ACHN (cell line): ENCODE measurements at regions not wholly inside any gene's neighbourhood (a gene's known extent, or its start where the extent isn't known, plus 50 kb on each side); places are given as distances from the start of the nearest gene placed in this dataset.

Experiments
- DNase-seq: peaks from one replicate; pipeline ENCODE4 v3.0.0-alpha.2; 2015
- in situ Hi-C: cut with HindIII; loops from 2 replicates; pipeline ENCODE4 v1.10.0; 2017; ENCODE audit warnings: low sequenced_read_pairs, low pct_ligation_motif_present, low pct_unique_long_range_greater_than_20kb

DNA sequence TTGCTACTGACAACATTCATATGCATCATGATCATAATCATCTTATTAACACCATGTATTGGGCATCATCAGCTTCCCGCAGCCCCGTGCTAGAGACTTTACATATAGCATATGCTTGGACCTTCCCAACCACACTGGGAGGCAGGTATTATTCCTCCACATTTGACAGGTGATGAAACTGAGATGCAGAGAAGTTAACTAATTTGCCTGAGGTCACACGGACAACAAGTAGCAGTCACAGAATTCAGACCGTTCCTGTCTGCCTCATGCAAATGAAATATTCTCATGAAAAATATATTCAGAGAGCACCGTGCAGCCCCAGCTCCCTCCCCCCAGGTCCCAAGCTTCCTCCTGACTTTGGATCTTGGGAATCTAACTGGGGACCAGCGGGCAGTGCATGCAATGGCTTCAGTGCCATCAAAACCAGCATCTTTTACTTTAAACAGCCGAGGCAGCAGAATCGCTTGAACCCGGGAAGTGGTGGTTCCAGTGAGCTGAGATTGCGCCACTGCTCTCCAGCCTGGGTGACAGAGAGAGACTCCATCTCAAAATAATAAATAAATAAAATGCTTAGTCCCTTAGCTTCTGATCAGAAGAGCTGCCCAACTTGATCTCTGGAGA, 112.2 kb upstream of the GPR26 start:
- in situ Hi-C loops, result no loop called here
- DNase-seq, result no peak

DNA sequence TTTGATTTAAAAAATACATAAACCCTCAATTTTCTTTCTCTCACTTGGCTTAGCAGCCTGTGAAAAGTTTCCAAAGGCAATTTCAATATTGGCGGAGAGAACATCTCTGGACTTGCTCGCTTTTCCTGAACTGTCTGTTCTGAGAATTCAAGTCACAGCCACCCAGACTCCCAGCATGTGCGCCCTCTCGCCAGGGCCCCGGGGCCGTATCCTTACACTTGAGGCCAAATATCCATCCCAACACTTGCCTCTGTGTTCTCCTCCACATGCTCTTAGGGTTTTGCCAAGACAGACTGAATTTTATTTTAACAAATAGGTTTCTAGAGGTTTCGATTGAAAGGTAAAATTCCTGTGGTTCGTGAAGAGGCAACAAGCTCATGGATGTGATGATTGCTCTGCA, 111.5 kb upstream of the GPR26 start:
- in situ Hi-C loops, result no loop called here
- DNase-seq, result no peak

DNA sequence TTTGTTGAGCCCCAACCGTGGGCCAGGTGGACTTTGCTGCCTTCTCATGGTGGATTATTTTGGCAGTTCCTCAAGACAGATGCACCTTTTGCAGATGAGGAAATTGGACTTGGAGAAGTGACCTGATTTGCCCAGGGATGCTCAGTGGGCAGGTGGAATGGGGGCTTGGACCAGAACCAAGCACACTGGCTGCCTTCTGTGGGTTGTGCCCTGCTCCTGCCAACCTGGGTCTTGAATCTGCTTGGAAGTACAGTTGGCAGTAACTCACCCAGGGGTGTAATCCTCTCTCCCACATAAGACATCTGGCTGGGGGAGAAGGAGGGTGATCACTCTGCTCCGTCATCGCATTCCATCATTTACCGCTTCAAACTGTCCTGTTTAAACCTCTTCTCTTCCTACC, 110.5 kb upstream of the GPR26 start:
- DNase-seq, result no peak
- in situ Hi-C loops, result no loop called here

DNA sequence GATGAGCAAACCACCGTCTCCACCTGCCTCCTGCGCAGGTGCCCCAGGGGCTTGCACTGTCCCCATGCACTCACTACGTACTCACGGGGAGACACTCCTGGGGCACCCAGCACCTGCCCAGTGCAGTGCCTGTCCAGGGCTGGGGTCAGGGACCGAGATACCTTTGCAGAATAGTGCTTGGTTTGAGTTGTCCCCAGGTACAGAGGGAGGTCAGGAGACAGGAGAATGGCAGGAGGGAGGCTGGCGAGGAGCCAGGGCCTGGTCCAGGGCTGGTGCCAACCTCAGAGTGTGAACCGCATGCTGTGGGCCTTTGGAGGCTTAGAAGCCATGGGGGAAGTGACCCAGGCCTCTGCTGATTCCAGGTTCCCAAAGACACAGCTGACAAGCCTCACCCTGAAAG, 110.1 kb upstream of the GPR26 start:
- in situ Hi-C loops, result no loop called here
- DNase-seq, result no peak

DNA sequence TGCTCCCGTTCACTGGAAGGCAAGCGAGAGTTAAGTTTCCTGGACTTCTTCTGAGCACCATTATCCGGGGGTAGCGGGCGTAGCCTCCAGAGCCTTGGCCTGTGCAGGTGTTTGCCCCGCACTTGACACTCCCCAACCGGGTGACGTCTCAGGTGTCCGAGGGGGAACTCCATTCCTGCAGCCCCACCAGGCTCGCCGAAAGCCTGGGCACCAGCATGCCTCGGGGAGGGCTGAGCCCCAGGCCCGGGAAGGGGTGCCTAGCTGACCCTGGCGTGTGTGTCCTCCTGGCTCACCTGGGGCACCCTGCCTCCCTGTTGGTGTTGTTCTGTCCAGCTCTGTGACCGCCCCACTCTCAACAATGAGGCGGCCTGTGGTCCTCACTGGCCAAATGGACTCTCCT, 109.4 kb upstream of the GPR26 start:
- in situ Hi-C loops, result no loop called here
- DNase-seq, result no peak

DNA sequence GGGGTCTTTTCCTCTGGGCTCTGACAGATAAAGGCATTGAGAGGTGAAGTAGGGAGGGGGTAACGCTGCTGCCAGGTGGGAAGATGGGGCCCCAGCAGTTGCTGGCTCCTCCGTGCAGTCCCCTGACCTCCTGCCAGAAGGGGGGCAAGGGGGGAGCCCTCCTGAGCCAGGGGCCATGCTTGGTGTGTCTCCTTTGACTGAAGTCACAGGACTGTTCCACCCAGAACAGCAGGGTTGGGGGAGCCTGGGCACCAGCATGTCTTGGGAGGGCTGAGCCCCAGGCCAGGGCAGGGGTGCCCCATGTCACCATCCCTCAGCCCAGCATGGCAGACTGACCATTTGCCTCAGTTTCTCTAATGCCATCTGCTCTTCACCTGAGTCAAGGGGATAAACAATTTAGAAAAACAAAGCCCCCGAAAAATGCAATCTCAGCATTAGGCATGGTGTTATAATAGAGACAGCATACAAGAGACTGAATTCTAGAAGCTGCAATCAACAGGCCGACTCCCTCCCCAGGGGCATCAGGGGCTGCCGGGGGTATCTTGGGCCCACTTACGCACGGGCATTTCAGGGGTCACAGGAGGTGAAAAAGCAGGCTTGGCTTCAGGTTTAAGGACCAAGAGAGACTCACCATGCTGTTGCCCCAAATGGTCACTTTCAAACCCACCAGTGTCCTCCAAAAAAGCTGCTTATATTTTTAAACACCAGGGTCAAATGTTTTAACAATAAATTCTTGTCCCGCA, 108.6 kb upstream of the GPR26 start:
- DNase-seq, result no peak
- in situ Hi-C loops, result no loop called here

DNA sequence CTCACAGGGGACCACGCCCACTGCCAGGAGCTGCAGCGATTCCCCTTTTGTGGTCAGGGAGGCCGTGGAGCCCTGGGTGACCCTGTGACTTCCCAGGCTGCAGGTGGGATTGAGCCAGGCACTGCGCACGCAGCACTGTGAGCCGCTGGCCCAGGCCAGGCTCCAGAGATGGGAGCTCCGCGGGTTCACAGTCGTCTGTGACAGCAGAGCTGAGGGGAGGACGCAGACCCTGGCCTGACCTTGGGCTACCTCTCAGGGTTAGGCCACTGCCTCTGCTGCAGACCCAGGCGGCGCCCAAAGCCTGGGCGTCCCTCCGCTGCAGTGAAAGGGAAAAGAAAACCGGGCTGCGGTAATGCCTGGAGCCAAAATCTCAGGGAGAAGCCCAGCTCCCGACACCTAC, 107.5 kb upstream of the GPR26 start:
- in situ Hi-C loops, result no loop called here

DNA sequence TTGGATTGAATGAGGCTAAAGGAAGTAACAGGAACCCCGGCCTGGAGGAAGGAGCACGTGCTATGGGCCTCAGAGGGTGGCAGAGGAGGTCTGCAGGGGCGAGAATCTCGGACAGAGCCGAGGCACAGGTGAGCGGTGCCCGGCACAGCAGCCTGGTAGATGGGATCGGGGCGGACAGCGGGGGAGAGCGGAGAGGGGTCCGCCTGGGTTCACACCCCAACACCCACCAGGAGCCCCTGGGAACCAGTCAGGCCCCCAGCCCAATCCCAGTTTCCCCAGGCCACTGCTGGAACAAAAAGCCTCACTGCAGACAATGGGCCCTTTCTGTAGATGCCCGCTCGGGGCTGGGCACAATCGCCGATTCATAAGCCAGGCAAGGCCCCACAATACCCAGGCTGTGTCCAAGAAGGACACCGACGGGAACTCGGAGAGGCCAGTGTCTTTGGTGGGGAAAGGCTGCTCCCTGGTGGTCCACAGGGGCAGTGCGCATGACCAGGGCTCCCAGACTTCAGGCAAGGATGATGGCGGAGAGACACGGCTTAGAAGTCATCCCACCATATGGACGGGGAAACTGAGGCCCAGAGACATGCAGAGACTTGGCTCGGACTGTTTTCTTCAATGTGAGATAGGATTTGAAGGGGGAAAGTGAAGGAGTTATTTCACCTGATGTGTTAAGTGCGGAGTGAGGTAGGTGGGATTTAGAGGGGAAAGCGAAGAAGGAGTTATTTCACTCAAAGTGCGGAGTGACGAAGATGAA, 106.9 kb upstream of the GPR26 start:
- peak; percentile 64 for DNase-seq
- in situ Hi-C loops, result no loop called here

More for the DNA sequence above, 107.5 kb upstream of the GPR26 start:
- DNase-seq, result no peak

DNA sequence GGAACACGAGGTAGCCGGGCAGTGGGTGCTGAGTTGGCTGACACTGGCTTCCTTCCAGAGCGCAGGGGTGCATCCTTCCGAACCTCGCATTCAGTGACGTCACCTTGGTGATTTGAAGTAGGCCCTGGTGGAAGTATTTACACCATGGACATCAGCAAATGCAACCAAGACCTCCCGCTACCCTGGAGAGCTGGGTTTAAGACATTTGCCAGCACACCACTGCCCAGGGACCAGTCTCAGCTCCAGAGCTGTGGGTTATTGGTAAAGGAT, 106.4 kb upstream of the GPR26 start:
- in situ Hi-C loops, result no loop called here
- DNase-seq, result no peak

DNA sequence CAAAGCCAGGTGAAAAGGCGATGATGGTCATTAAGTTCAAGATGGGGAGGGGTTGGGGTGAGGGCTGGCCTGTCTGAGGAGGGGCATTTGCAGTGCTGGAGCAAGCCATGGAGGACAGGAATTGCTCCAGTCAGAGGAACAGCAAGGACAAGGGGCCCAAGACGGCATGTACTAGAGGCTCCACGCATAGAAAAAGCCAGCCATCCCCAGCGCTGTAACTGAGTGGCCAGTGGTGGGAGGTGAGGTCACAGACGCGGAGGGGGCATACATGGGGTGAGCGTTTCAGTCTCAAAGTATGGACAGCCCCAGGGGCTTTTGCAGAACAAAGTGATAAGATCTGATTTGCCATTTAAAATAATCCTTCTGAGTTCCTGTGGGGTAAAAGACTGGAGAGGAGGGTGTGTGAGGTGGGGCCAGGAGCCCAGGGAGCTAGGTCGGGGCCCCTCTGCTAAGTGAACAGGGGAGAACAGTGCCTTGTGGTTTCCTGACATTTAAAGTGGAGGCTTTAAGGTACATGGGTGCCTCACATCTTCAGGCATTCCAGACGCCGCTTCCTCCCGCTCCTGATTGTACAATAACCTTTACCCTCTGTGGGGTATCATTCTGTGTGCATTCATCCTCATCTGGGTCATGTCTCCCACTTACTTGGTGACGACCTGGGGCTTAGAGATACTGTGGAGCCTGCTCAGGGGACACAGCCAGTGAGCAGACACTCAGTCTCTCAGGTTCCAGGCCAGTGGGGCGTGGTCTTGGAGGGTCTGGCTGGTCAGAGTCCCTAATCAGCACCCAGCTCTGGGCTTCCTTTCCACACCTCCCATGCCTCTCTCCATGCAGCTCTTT, 105.6 kb upstream of the GPR26 start:
- in situ Hi-C loops, result no loop called here
- no peak for DNase-seq

DNA sequence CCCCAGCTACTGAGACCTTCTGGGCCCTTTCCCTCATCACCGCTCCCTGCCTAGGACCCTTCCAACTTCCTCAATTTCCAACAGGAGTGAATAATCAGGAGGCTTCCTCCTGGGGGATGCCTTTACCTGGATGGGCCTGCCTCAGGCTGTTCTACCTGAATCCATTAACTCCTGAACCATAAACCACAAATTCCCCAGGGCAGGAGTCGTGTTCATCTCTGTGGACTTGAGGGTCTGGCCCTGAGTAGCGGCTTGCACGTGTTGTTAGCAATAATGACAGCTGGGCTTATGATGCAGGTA, 105.1 kb upstream of the GPR26 start:
- no peak for DNase-seq
- in situ Hi-C loops, result no loop called here

DNA sequence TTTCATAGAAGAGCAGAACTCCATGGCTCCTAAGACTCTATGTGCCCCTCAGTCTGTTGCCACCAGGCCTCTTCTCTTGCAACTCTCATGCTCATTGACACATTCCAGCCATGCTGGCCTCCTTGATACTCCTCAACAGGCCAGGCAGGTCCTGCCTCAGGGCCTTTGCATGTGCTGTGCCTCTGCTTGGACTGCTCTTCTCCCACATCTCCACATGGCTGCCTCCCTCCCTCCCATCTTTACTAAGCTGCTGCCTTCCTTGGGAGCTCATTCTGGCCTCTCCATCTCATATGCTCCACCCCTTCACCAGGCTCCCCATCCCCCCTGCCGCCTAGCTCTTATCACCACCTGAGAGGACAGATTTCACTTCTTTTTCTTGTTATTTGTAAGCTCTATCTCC, 103.8 kb upstream of the GPR26 start:
- in situ Hi-C loops, result no loop called here

DNA sequence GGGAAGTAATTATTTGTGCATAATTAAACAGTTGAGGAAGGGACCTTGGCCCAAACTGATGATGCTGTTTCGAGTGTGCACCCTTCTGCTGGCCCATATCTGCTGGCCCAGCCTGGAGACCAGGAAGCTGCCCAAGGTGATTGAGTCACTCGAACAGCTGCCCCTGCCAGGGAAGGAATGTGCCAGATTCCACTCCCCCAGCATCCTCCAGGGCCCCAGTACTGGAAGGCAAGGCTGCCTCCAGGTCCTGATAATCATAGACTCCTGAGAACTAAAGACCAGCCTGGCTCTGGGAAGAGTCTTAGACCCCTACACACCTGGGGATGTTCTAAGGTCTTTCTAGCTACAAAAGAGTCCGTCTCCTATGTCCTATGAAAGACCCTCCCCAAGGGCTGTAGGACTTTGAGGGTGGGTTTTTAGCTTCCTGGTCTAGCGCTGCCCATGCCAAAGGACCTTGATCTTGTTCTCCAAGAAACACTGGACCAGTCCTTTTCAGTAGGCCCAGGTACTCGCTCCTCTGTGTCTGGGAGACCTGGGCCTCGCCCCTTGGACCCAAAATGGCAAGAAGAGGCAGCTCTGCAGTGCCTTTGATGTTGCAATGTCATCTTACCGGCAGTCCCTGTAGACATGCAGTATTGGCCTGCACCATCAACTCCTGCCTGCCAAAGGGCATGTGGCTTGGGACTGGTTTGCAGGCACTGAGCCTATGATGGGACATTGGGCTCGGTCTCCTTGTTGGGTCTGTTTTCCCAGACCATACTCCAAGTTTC, 103.2 kb upstream of the GPR26 start:
- no peak for DNase-seq
- in situ Hi-C loops, result no loop called here

More for the DNA sequence above, 103.8 kb upstream of the GPR26 start:
- DNase-seq, result no peak

DNA sequence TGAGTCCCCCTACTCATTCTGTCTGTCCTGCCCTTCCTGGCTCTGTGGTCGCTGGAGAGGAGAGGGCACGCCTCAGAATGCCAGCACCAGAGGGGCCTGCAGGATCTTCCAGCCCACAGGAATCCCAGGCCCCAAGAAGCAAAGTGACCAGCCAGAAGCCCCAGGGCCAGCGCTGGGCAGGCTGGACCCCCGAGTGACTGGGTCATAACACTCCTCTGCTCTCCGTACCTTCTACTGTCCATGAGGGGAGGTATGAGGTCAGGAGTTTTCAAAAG, 102.6 kb upstream of the GPR26 start:
- DNase-seq, result no peak
- in situ Hi-C loops, result no loop called here

DNA sequence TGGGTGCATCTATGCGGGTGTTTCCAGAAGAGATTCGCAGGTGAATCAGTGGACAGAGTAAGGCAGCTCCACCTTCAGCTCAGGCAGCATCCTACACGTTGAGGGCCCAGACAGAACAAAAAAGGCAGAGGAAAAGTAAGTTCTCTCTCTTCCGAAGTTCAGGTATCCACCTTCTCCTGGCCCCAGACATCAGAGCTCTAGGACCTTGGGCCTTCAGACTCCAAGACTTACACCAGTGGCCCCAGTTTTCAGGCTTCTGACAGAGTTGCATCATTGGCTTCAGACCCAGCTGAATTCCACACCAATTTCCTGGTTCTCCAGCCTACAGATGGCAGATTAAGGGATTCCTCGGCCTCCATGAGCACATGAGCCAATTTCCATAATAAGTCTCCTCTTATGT, 102.2 kb upstream of the GPR26 start:
- in situ Hi-C loops, result no loop called here

DNA sequence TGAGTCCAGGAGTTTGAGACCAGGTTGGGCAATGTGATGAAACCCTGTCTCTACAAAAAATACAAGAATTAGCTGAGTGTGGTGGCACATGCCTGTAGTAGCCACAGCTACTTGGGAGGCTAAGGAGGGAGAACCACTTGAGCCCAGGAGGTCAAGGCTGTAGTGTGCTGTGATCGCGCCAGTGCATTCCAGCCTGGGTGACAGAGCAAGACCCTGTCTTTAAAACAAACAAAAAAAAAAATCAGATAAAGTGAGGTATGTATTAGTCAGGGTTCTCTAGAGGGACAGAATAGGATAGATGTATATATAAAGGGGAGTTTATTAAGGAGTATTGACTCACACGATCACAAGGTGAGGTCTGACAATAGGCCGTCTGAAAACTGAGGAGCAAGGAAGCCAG, 101.5 kb upstream of the GPR26 start:
- in situ Hi-C loops, result no loop called here
- DNase-seq, result no peak

More for the DNA sequence above, 102.2 kb upstream of the GPR26 start:
- no peak for DNase-seq

DNA sequence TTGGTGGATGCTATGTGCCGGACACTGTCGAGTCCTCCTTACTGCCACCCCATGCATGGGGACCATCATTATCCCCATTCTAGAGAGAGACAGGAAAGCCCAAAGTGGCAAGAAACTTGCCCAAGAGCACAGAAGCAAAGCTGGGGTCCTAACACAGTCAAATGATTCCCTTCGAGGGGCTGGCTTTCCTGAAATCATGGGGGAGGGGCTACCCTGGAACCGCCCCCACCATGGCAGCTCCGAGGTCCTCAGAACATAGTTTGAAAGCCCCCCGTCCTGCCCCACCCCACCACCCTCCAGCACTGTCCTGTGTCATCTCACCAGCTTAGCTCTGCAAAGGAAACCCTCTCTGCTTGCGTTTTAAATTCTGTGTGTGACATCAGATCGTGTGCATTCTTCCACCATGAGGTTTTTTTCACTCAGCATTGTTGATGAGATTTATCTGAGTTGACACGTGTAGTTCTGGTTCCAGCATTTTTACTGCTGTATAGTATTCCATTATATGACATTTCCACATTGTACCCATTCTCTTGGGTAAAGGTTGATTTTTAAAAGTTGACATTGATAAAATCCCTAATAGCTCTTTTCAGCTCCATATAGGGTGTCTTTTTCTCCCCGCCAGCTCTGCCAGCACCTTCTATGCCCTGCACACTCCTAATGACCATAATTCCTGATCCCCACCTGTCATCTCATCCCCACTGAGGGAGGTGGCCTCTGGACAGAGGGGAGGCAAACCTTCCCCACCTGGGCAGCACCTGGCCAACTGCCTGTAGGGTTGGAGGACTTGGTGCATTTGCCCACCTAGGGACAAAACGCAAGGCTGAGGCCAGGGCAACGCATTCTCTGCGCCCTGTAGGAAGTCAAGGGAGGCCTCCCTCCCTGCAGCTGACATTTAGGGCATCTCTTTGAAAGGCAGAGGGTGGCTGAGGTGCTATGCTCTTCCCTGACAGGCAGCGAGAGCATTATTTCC, 100.2 kb upstream of the GPR26 start:
- DNase-seq, result no peak
- in situ Hi-C loops, result no loop called here
